ENCODE measurements at regions not wholly inside any gene's neighbourhood (a gene's known extent, or its start where the extent isn't known, plus 50 kb on each side); places are given as distances from the start of the nearest gene placed in this dataset.

DNA sequence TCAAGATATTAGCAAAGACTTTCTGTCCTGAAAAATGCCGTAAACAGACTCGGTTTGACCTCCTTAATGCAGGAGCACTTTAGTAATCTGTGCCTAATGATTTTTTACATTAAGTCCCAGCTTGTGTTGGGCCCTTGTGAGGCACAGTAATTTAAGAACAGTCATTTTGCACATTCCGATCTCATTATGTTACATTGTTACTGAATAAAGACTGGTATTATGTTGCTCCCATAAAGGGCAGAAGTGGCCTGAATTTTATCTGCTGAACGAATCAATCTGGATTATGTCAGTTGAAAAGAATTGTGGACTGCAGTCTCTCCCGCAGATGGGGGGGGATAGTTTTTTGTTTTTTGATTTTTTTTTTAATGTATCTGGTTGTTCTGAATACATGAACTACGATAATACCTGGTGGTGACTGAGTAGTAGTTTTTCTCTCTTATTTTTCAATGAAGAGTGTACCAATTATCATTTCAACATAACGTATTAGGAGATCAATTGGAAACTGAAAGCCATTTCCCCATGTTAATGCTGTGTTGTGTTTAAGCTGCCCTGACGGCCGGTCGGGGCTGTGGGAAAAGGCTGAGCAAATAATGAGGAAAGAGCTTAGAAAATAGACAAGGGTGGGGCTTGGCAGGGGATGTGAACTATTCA is 290.2 kb downstream of the ZNF536 start:
- Histone ChIP-seq H3K4me3 (ENCODE audit: low read depth, low read length) (no peak overlapping the region), H3K36me3 (ENCODE audit: control insufficient read depth, insufficient read depth, low read length) (no peaks in the 10 kb centered on the region), H3K27me3 (ENCODE audit: control insufficient read depth, insufficient read depth, low read length) (no peaks in the 10 kb centered on the region)
- CTCF ChIA-PET, result interaction anchor here (0.6 to 1.7 kb wide), 3 partner anchors 12 to 1562 kb away, joined by 3 to 5 read pairs (median 4); no protein-coding TSS in a partner anchor
- DNase-seq (ENCODE audit: low read depth), result no peak
- TF ChIP-seq, protein P1, sequence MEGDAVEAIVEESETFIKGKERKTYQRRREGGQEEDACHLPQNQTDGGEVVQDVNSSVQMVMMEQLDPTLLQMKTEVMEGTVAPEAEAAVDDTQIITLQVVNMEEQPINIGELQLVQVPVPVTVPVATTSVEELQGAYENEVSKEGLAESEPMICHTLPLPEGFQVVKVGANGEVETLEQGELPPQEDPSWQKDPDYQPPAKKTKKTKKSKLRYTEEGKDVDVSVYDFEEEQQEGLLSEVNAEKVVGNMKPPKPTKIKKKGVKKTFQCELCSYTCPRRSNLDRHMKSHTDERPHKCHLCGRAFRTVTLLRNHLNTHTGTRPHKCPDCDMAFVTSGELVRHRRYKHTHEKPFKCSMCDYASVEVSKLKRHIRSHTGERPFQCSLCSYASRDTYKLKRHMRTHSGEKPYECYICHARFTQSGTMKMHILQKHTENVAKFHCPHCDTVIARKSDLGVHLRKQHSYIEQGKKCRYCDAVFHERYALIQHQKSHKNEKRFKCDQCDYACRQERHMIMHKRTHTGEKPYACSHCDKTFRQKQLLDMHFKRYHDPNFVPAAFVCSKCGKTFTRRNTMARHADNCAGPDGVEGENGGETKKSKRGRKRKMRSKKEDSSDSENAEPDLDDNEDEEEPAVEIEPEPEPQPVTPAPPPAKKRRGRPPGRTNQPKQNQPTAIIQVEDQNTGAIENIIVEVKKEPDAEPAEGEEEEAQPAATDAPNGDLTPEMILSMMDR (IDR thresholded peaks at IDR 0.05; ENCODE audit: insufficient read depth, low read depth, low read length), result no peak
- POLR2A ChIA-PET, result no interaction called here

DNA sequence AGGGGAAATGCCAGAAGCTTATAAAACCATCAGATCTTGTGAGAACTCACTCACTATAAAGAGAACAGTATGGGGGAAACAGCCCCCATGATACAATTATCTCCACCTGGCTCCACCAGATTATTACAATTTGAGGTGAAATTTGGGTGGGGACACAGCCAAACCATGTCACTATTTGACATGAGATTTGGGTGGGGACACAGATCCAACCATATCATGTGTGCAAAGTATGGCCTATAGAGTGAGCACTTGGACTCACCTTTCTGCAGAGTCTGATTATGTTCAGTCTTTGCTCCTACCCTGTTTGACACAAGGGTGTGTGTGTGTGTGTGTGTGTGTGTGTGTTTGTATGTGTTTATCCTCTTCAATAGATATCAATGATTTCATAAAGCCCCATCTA is 287.5 kb downstream of the ZNF536 start:
- H3K27me3 ChIP-seq (ENCODE audit: control insufficient read depth, insufficient read depth, low read length), result no peaks in the 10 kb centered on the region
- no peak for DNase-seq (ENCODE audit: low read depth)
- TF ChIP-seq, protein P1 (IDR thresholded peaks at IDR 0.05; ENCODE audit: insufficient read depth, low read depth, low read length), result no peak
- H3K4me3 ChIP-seq (ENCODE audit: low read depth, low read length), result no peak overlapping the region
- CTCF ChIA-PET, result interaction anchor here (1.1 to 1.9 kb wide), 2 partner anchors 9 kb away, joined by 3 to 8 read pairs; no protein-coding TSS in a partner anchor
- H3K36me3 ChIP-seq (ENCODE audit: control insufficient read depth, insufficient read depth, low read length), result no peaks in the 10 kb centered on the region
- POLR2A ChIA-PET, result no interaction called here

- ChIA-PET POLR2A (no interaction called here), CTCF (interaction anchor here (0.9 kb wide), 1 partner anchor 10 kb away, joined by 3 read pairs; no protein-coding TSS in a partner anchor)
Observed at GRCh38 chr19:30656520-30657100, 284.4 kb downstream of the ZNF536 start.

GRCh38 chr19:30653646-30654386 is 281.6 kb downstream of the ZNF536 start:
- Histone ChIP-seq H3K4me3 (ENCODE audit: low read depth, low read length) (no peak overlapping the region), H3K36me3 (ENCODE audit: control insufficient read depth, insufficient read depth, low read length) (no peaks in the 10 kb centered on the region), H3K27me3 (ENCODE audit: control insufficient read depth, insufficient read depth, low read length) (no peaks in the 10 kb centered on the region)
- TF ChIP-seq, protein P1 (IDR thresholded peaks at IDR 0.05; ENCODE audit: insufficient read depth, low read depth, low read length), result no peak
- CTCF ChIA-PET, result interaction anchor here (1.6 kb wide), 1 partner anchor 12 kb away, joined by 4 read pairs; no protein-coding TSS in a partner anchor
- POLR2A ChIA-PET, result no interaction called here
- DNase-seq (ENCODE audit: low read depth), result no peak

More at GRCh38 chr19:30656520-30657100, 284.4 kb downstream of the ZNF536 start:
- Histone ChIP-seq H3K27me3 (ENCODE audit: control insufficient read depth, insufficient read depth, low read length) (no peaks in the 10 kb centered on the region), H3K4me3 (ENCODE audit: low read depth, low read length) (no peak overlapping the region), H3K36me3 (ENCODE audit: control insufficient read depth, insufficient read depth, low read length) (no peaks in the 10 kb centered on the region)
- TF ChIP-seq, protein P1 (IDR thresholded peaks at IDR 0.05; ENCODE audit: insufficient read depth, low read depth, low read length), result no peak
- DNase-seq (ENCODE audit: low read depth), result no peak

- TF ChIP-seq, protein P1 (IDR thresholded peaks at IDR 0.05; ENCODE audit: insufficient read depth, low read depth, low read length), result no peak
- Histone ChIP-seq H3K27me3 (ENCODE audit: control insufficient read depth, insufficient read depth, low read length) (no peaks in the 10 kb centered on the region), H3K4me3 (ENCODE audit: low read depth, low read length) (no peak overlapping the region), H3K36me3 (ENCODE audit: control insufficient read depth, insufficient read depth, low read length) (no peaks in the 10 kb centered on the region)
- ChIA-PET POLR2A (no interaction called here), CTCF (interaction anchor here (0.9 to 1.6 kb wide), 4 partner anchors 10 to 892 kb away, joined by 3 to 4 read pairs (median 3); no protein-coding TSS in a partner anchor)
- no peak for DNase-seq (ENCODE audit: low read depth)
Observed at GRCh38 chr19:30652751-30653150, 280.6 kb downstream of the ZNF536 start.
